ENCODE measurements at regions not wholly inside any gene's neighbourhood (a gene's known extent, or its start where the extent isn't known, plus 50 kb on each side); places are given as distances from the start of the nearest gene placed in this dataset.

DNA sequence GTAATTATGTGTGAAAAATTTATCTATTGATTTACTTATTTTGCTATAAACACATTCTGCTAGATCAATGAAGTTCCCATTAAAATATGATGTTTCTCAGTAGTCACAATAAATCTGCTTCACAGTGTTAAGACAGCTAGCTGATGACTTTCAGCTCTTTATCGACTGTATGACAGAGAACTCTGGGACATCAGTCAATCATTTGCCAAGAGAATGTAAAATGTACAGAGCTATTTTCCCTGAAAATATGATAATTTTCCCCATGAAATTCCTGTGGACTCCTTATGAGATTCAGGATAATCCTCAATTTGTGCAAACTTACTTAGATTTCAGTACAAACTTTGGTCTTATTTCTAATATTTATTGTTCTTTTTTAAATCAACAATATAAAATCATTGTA lies 430.5 kb downstream of the SLITRK6 start:
- DNase-seq, result no peak

DNA sequence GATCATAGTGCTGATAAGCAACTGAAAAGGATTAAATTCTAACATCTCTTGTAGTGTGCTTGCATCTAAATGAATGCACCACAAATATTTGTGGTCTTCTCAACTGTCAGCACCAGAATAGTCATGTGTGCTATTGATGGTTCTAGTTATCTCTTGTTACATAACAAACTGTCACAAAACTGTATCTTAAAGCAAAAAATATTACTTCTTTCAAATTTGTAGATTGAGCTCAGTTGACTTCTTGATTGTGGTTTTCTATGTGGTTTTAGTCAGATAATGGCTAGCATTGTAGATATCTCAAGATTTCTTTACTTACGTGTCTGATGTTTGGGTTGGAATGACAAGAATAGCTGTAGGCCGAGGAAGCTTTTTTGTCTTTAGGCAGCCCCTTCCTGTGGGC lies 431.3 kb downstream of the SLITRK6 start:
- no peak for DNase-seq

- no peak for DNase-seq
Measured at GRCh38 chr13:85366759-85367417, 432.3 kb downstream of the SLITRK6 start.

- DNase-seq, result no peak
Measured at GRCh38 chr13:85363504-85363903, 435.7 kb downstream of the SLITRK6 start.

DNA sequence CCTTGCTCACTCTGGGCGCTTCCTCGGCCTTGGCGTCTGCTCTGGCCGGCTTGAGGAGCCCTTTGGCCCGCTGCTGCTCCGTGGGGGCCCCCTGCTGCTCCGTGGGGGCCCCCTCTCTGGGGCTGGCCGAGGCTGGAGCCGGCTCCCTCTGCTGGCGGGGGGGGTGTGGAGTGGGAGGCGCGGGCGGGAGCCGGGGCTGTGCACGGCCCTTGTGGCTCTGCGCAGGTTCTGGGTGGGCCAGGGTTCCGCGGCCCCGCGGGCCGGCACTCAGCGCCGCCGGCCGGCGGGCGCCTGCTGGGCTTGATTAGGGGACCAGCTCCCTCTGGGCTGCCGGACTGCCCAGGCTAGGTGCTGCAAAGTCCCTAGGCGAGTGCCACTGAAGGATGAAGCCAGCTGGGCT lies 436.2 kb downstream of the SLITRK6 start:
- DNase-seq, result no peak

- DNase-seq, result no peak
Measured at GRCh38 chr13:85347251-85347650, 452.0 kb downstream of the SLITRK6 start.

GRCh38 chr13:85334187-85334586 lies 465.0 kb downstream of the SLITRK6 start:
- DNase-seq, result no peak

DNA sequence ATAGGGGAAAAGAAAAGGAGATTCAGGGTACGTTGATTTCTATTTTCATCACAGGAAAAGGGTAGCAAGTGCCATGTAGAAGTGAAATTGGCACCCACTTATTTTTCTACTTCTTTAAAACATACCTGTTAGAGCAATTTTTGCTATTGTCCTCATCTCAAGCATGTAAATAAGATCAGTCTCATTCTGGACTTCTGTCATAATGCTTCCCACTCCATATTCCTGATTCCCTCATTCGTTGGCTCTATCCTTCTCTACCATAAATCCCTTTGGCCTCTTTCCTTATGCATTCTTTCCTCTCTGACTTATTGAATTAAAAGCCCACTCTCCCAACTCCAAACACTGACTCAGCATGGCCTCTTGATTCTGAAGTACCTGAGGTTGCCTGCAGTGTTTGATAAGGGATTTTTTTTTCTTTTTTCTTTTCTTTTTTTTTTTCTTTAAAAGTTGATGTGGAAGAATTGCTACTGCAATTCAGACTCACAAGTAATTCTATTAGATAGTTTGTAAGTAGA lies 465.7 kb downstream of the SLITRK6 start:
- no peak for DNase-seq

DNA sequence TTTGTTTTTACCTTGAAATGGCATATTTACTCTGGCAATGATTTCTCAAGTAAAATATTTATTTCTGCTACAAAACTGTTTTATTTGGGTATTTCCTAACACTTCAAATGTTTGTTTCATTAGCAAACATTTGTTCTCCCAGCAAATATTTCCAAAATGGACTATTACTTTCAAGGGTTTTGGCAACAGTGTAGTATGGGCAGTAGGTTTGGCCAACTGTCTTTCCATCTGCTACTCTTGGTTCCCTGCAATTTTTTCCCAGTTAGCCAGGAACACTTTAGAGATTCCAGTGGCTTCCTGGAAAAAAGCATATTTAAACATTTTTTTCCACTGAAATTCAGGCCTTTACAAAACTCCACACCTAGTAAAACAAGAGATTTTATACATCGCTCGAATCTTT lies 466.6 kb downstream of the SLITRK6 start:
- DNase-seq, result no peak

- DNase-seq, result no peak
Measured at GRCh38 chr13:85321734-85322133, 477.5 kb downstream of the SLITRK6 start.

GRCh38 chr13:85317781-85318180 lies 481.4 kb downstream of the SLITRK6 start:
- DNase-seq, result no peak

GRCh38 chr13:85316506-85317025 lies 482.7 kb downstream of the SLITRK6 start:
- no peak for DNase-seq

DNA sequence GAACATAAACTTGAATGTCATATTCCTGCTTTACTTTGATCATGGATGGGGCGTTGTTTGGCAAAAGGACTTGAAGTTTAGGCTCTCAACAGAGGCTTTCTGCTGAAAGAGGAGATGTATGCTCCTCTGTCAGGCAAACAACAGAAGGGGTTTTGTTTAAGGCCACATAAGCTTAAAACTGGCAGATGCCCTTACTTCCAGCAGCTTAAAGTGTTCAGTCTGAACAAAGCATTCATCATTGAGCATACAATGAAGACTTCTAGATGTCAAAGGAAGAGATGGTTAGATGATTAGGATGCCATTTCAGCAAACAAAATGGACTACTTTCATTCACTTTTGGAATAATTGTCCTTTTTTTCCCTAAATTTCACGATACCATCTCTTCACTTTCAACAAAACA lies 484.5 kb downstream of the SLITRK6 start:
- no peak for DNase-seq

DNA sequence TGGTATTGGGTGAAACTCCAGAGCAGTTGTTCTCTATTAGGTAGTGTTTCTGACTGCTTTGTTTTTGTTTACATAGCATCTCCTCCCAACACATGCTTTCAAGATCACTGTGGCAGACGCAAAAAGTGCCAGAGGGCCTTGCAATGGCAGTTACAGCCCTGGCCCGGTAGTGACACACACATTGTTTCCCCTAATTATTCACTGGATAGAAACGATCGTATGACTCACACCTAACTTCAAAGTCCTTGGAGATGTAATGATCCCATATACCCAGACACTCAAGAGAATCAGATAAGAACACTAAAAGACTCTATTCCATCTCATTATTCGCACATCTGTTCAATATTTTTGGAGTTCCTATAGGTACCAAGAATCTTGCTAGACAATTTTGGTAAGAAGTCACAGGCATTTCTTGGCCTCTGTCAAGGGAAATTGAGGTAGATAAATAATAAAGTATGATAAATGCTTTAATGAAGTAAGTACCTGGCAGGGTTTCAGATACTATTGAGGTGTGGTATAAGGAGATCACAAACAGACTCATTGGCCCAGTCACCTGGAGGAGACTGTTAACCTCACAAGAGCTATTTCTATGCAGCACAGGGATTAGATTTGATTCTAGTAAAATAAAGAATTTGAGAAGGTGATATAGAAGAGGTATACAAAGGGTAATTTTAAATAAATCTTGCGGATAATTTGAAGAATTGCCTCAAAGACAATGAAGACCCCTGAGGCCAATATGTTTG lies 485.3 kb downstream of the SLITRK6 start:
- DNase-seq, result no peak

DNA sequence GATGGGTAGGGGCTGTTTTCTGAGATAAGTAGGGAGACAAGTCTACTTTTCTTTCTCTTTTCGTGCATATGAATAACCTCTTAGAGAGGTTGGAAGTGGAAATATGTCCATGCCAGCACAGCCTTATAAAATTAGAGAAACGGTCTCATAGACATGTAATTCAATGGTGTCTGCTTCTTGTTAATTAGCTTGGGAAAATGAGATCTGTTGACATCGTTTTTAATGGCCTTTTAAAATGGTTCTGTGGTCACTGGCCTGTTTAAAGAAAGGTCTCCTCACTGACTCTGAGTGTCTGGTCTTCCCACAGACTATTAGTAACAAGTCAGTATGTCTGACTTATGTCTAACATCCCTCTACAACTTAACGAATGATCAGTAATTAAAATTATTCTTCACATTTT lies 487.1 kb downstream of the SLITRK6 start:
- DNase-seq, result no peak

GRCh38 chr13:85303630-85304029 lies 495.6 kb downstream of the SLITRK6 start:
- DNase-seq, result no peak

DNA sequence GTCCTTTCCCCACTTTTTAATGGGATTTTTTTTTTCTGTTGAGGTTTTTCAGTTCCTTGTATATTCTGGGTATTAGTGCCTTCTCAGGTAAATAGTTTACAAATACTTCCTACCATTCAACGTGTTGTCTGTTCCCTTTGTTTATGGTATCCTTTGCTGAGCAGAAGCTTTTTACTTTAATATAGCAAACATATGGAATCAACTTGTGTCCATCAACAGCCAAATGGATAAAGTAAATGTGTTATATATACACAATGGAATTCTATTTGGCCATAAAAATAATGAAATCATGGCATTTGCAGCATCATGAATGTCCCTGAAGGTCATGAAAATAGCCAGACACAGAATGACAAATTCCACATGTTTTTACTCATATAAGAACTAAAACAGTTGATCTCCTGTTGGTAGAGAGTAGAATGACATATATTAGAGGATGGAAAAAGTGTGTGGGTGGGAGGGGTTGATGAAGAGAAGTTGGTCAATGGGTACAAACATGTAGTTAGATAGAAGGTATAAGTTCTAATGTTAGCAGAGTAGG lies 500.8 kb downstream of the SLITRK6 start:
- no peak for DNase-seq

DNA sequence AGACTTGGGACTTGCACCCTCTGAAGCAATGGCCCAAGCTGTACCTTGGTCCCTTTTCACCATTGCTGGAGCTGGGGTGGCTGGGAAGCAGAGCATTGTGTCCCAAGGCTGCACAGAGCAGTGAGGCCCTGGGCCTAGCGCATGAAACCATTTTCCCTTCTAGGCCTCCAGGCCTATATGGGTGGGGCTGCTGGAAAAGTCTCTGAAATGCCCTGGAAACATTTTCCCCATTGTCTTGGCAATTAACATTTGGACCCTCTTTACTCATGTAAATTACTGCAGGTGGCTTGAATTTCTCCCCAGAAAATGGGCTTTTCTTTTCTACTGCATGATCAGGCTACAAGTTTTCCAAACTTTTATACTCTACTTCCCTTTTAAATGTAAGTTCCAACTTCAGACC lies 510.5 kb downstream of the SLITRK6 start:
- no peak for DNase-seq

DNA sequence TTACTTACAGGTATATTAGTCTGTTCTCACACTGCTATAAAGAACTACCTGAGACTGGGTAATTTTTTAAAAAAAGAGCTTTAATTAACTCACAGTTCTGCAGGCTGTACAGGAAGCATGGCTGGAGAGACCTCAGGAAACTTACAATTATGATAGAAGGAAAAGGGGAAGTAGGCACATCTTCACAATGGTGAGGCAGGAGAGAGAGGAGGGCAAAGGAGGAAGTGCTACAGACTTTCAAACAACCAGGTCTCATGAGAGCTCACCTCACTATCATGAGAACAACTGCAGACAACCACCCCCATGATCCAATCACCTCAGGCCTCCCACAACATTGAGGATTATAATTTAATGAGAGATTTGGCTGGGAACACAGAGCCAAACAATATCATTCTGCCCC lies 511.7 kb downstream of the SLITRK6 start:
- no peak for DNase-seq

GRCh38 chr13:85286081-85286480 lies 513.1 kb downstream of the SLITRK6 start:
- DNase-seq, result no peak

- no peak for DNase-seq
Measured at GRCh38 chr13:85284349-85284748, 514.9 kb downstream of the SLITRK6 start.

- no peak for DNase-seq
Measured at GRCh38 chr13:85283408-85283807, 515.8 kb downstream of the SLITRK6 start.

DNA sequence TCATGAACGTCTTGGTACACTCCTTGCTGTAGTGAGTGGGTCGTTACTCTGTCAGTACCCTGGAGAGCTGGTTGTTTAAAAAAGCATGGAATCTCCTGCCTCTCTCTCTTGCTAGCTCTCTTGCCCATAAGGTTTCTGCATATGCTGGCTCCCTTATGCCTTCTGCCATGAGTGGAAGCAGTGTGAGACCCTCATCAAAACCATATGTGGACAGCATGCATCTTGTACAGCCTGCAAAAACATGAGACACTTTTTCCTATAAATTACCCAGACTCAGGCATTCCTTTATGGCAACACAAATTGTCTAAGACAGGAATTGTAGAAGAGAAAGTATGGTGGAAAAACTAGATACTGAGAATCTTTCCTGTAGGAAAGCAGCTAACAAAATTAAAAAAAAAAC lies 516.3 kb downstream of the SLITRK6 start:
- DNase-seq, result no peak

GRCh38 chr13:85278851-85279250 lies 520.4 kb downstream of the SLITRK6 start:
- no peak for DNase-seq
